Endodermal cell (in vitro differentiated cells): ENCODE measurements at regions not wholly inside any gene's neighbourhood (a gene's known extent, or its start where the extent isn't known, plus 50 kb on each side); places are given as distances from the start of the nearest gene placed in this dataset.

Experiments
- DNase-seq: peaks from one replicate; pipeline ENCODE4 v3.0.0-alpha.2; 2017
- H3K27ac ChIP-seq: 2 replicates; pipeline ENCODE4 v1.5.1; 2013; ENCODE audit warnings: mild to moderate bottlenecking, low read depth, low read length, moderate library complexity
- H3K27me3 ChIP-seq: 2 replicates; pipeline ENCODE4 v1.6.1; 2013; ENCODE audit warnings: mild to moderate bottlenecking, low read length, moderate library complexity; ENCODE audit not compliant: insufficient read depth, control insufficient read depth, poor library complexity, severe bottlenecking
- H3K36me3 ChIP-seq: 2 replicates; pipeline ENCODE4 v1.7.0; 2013; ENCODE audit warnings: mild to moderate bottlenecking, low read length, moderate library complexity; ENCODE audit not compliant: control insufficient read depth, insufficient read depth
- H3K4me1 ChIP-seq: one replicate; pipeline ENCODE4 v1.7.0; 2013; ENCODE audit warnings: low read length; ENCODE audit not compliant: control insufficient read depth, insufficient read depth
- H3K4me3 ChIP-seq: 2 replicates; pipeline ENCODE4 v1.5.1; 2013; ENCODE audit warnings: mild to moderate bottlenecking, low read length, moderate library complexity
- H3K9ac ChIP-seq: 2 replicates; pipeline ENCODE4 v1.6.1; 2013; ENCODE audit warnings: mild to moderate bottlenecking, low read length, moderate library complexity; ENCODE audit not compliant: poor library complexity, severe bottlenecking; ENCODE audit errors: extremely low read depth
- H3K9me3 ChIP-seq: 2 replicates; pipeline ENCODE4 v1.6.1; 2013; ENCODE audit warnings: mild to moderate bottlenecking, low read length, moderate library complexity; ENCODE audit not compliant: control insufficient read depth
- H3K27ac Mint-ChIP-seq: 2 replicates; pipeline ENCODE4 v1.8.0; 2020; ENCODE audit warnings: mixed read lengths
- H3K27me3 Mint-ChIP-seq: 2 replicates; pipeline ENCODE4 v1.8.0; 2021; ENCODE audit warnings: mild to moderate bottlenecking, mixed read lengths; ENCODE audit not compliant: insufficient read depth
- H3K36me3 Mint-ChIP-seq: 2 replicates; pipeline ENCODE4 v1.8.0; 2020; ENCODE audit warnings: low read depth, mixed read lengths
- H3K4me1 Mint-ChIP-seq: 2 replicates; pipeline ENCODE4 v1.8.0; 2020; ENCODE audit warnings: mixed read lengths
- H3K4me3 Mint-ChIP-seq: 2 replicates; pipeline ENCODE4 v1.8.0; 2020; ENCODE audit warnings: mild to moderate bottlenecking, moderate library complexity, mixed read lengths
- H3K9me3 Mint-ChIP-seq: 2 replicates; pipeline ENCODE4 v1.8.0; 2020; ENCODE audit warnings: mild to moderate bottlenecking, mixed read lengths
- WGBS, 2 experiments: methylation state at CpG; one replicate each; pipeline versions ENCODE4 v1.1.5 to v1.1.7; 2013; ENCODE audit warnings: missing lambda C conversion rate in 2 of 2, mixed read lengths in 1 of 2; ENCODE audit not compliant: insufficient coverage in 1 of 2, insufficient read length in 1 of 2; 5-methylcytosine and 5-hydroxymethylcytosine counted together
- TF ChIP-seq, protein P1 (sequence below): fragments of 200-600 bp; sonication (generic); conservative IDR thresholded peaks from 2 replicates; pipeline ENCODE4 v1.5.0; 2021; ENCODE audit warnings: antibody characterized with exemption, mild to moderate bottlenecking

DNA sequence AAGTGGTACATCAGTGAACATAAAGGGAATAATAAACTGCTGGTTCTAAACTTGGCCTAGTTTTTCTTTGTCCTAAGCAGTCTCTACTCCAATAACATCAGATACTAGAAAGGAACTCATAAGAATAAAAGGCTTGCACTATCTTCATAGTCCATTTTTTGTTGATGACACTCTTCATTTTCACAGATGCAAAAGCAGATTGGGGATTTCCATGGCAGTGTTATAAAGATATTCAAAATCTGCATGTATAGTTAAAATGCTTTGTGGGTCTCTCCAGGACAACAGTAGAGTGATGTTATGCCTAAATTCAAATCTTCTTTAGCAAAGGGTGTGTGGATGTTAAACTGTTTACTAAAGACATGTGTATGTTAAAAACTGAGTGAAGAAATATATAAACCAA is 745.8 kb downstream of the TRHDE start:
- H3K9ac ChIP-seq: no peak overlapping the region
- no peak overlapping the region for H3K4me3 ChIP-seq
- DNase-seq: no peak
- no peaks in the 10 kb centered on the region for H3K4me1 ChIP-seq
- TF ChIP-seq, protein P1, sequence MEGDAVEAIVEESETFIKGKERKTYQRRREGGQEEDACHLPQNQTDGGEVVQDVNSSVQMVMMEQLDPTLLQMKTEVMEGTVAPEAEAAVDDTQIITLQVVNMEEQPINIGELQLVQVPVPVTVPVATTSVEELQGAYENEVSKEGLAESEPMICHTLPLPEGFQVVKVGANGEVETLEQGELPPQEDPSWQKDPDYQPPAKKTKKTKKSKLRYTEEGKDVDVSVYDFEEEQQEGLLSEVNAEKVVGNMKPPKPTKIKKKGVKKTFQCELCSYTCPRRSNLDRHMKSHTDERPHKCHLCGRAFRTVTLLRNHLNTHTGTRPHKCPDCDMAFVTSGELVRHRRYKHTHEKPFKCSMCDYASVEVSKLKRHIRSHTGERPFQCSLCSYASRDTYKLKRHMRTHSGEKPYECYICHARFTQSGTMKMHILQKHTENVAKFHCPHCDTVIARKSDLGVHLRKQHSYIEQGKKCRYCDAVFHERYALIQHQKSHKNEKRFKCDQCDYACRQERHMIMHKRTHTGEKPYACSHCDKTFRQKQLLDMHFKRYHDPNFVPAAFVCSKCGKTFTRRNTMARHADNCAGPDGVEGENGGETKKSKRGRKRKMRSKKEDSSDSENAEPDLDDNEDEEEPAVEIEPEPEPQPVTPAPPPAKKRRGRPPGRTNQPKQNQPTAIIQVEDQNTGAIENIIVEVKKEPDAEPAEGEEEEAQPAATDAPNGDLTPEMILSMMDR: no peak
- Mint-ChIP-seq H3K4me3 (no peak overlapping the region), H3K27ac (no peak overlapping the region), H3K27me3 (no peaks in the 10 kb centered on the region), H3K4me1 (peaks cover 11% of the 10 kb centered on the region), H3K36me3 (no peaks in the 10 kb centered on the region), H3K9me3 (peaks cover 8% of the 10 kb centered on the region)
- no peaks in the 10 kb centered on the region for H3K27me3 ChIP-seq
- H3K27ac ChIP-seq: no peak overlapping the region
- no peaks in the 10 kb centered on the region for H3K36me3 ChIP-seq
- peaks cover 8% of the 10 kb centered on the region for H3K9me3 ChIP-seq

DNA sequence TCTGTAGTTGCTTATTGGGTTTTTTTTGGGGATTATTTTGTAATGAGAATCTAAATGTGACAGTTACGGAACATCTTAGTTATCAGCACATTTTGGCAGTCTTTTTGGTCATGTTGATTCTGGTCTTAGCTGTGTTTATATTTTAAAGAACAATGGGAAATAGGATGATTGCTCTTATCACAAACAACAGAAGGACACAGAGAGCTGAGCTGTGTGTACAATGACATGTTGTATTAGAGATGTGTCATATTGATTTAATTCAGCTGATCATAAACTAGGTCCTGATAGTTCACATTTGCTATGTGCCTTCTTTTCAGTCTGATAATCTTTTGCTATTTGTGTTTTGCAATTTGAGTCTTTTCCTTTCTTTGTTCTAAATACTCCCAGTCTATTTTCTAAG is 781.7 kb downstream of the TRHDE start:
- no peaks in the 10 kb centered on the region for H3K4me1 ChIP-seq
- Mint-ChIP-seq H3K4me1 (no peaks in the 10 kb centered on the region), H3K36me3 (no peaks in the 10 kb centered on the region), H3K27me3 (no peaks in the 10 kb centered on the region), H3K4me3 (no peak overlapping the region), H3K9me3 (peaks cover 3% of the 10 kb centered on the region), H3K27ac (no peak overlapping the region)
- H3K27ac ChIP-seq: no peak overlapping the region
- 95% methylated on average over 1 of the region's 1 CpG; no CpG with 5 or more reads in 1 of the 2 experiments for WGBS, 2 experiments
- no peaks in the 10 kb centered on the region for H3K36me3 ChIP-seq
- H3K27me3 ChIP-seq: no peaks in the 10 kb centered on the region
- DNase-seq: no peak
- peaks cover 4% of the 10 kb centered on the region for H3K9me3 ChIP-seq
- no peak overlapping the region for H3K9ac ChIP-seq
- H3K4me3 ChIP-seq: no peak overlapping the region
- TF ChIP-seq, protein P1: no peak

DNA sequence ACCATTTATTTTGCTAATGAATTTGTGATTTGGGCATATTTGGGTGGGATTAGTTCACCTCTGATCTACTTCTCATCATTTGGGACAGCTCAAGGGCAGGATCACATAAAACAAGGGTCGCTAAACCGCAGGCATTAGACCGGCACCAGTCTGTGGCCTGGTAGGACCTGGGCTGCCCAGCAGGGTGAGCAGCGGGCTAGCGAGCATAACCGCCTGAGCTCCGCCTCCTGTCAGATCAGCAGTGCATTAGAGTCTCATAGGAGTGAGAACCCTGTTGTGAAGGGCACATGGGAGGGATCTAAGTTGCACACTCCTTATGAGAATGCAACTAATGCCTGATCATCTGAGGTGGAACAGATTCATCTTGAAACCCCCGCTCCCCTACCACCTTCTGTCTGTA is 785.3 kb downstream of the TRHDE start:
- TF ChIP-seq, protein P1: peak; percentile 23
- peaks cover 4% of the 10 kb centered on the region for H3K9me3 ChIP-seq
- no peak overlapping the region for H3K27ac ChIP-seq
- H3K27me3 ChIP-seq: no peaks in the 10 kb centered on the region
- no peak overlapping the region for H3K9ac ChIP-seq
- Mint-ChIP-seq H3K4me3 (no peak overlapping the region), H3K27ac (no peak overlapping the region), H3K36me3 (no peaks in the 10 kb centered on the region), H3K9me3 (peaks cover 5% of the 10 kb centered on the region), H3K4me1 (no peaks in the 10 kb centered on the region), H3K27me3 (no peaks in the 10 kb centered on the region)
- 94 to 97% methylated on average over 6 to 8 of the region's 8 CpGs for WGBS, 2 experiments
- H3K36me3 ChIP-seq: no peaks in the 10 kb centered on the region
- no peaks in the 10 kb centered on the region for H3K4me1 ChIP-seq
- no peak overlapping the region for H3K4me3 ChIP-seq
- DNase-seq: peak; percentile 64
